HL-60 (cell line): ENCODE measurements at regions not wholly inside any gene's neighbourhood (a gene's known extent, or its start where the extent isn't known, plus 50 kb on each side); places are given as distances from the start of the nearest gene placed in this dataset.

ENCODE experiments used
- DNase-seq, 2 experiments: peaks; one replicate each; pipeline ENCODE4 v3.0.0-alpha.2; 2010 to 2020; ENCODE audit warnings: low read depth in 1 of 2, low spot score in 1 of 2
- H3K27ac ChIP-seq: fragments of 250-450 bp; sonication (Bioruptor Pico); replicated peaks from 2 replicates; pipeline ENCODE4 v1.5.1; 2020; ENCODE audit warnings: mild to moderate bottlenecking, moderate library complexity
- H3K27me3 ChIP-seq: fragments of 250-450 bp; sonication (Bioruptor Pico); 2 replicates; pipeline ENCODE4 v1.5.1; 2021; ENCODE audit warnings: mild to moderate bottlenecking, moderate library complexity; ENCODE audit not compliant: insufficient read depth, poor library complexity, severe bottlenecking
- H3K4me3 ChIP-seq: replicated peaks from 2 replicates; pipeline ENCODE4 v1.5.1; 2011; ENCODE audit warnings: mild to moderate bottlenecking, control low read depth, low read length; ENCODE audit not compliant: insufficient read depth
- CTCF ChIP-seq: IDR thresholded peaks from one replicate; pipeline ENCODE4 v1.5.1; 2011; ENCODE audit warnings: low read length, control low read depth, inconsistent platforms; ENCODE audit not compliant: insufficient read depth
- GABPA ChIP-seq: IDR thresholded peaks from 2 replicates; pipeline ENCODE4 v1.6.1; 2012; ENCODE audit warnings: low read depth
- POLR2AphosphoS5 ChIP-seq: IDR thresholded peaks from 2 replicates; pipeline ENCODE4 v1.6.1; 2012; ENCODE audit warnings: low read depth
- REST ChIP-seq: IDR thresholded peaks from 2 replicates; pipeline ENCODE4 v1.6.1; 2012; ENCODE audit warnings: low read depth; ENCODE audit not compliant: insufficient replicate concordance
- SPI1 ChIP-seq: IDR thresholded peaks from 2 replicates; pipeline ENCODE4 v1.6.1; 2012; ENCODE audit warnings: low read depth, mild to moderate bottlenecking, borderline replicate concordance

DNA sequence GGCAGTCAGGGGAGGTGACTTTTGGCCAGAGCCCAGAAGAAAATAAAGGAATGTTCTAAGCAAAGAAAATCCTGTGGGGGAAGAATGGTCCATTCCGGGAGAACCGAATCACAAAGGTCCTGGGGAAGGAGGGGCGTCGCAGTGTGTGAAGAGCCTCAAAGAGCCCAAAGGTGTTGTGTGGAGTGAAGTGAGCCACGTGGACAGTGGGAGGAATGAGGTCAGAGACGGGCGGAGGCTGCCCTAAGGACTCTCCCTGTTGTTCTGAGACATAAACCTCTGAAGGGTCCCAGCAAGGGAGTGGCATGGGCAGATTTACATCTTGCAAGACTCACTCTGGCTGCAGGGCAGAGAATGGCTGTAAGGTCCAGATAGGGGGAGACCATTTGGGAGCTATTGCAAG, 91.3 kb upstream of the SEC11C start:
- no peak for DNase-seq
- Histone ChIP-seq H3K27me3 (peaks cover 5% of the 10 kb centered on the region), H3K27ac (no peak overlapping the region), H3K4me3 (no peak overlapping the region)
- TF ChIP-seq SPI1 (no peak), CTCF (no peak), GABPA (no peak), REST (no peak), POLR2AphosphoS5 (no peak)

DNA sequence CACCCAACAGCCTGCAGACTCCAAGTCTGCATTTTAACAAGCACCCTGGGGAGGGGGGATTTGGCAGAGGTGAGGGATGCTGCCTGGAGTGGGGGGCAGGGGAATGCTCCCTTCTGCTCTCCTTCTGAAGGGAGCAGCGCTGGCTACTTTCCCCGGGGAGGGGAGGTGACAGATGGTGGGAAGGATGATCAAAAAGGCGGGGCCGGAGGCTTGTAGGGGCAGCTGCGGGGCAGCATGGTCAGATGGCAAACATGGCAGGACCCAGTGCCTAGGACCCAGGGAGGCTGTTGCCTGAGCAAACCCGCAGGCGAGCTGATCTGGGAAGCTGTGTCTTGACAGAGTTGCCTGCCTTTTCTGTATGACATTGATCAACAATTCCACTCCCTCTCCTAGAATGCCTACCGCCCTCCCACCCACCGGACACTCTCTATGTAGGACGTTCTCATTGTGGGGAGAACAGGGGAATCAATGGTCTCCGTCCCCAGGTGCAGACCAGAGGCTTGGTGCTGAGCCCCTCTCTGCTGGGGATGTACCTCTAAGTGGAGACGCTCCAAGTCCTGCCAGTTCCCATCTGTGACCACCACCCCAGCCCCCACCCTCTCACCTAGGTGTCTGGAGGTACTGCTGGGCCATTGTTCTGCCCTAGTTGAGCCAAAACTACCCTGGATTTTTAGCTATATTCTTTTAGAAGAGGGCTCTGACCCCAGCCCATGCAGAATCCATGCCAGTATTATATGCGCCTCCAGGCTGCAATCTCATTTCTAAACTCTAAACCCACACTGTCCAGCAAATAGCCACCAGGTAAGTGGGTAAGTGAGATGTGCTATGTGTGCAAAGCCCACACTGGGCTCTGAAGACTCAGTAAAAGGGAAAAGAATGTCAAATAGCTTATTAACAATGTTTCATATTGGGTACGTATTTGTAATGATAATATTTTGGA, 89.7 kb upstream of the SEC11C start:
- TF ChIP-seq GABPA (no peak), SPI1 (no peak), CTCF (no peak), POLR2AphosphoS5 (no peak), REST (no peak)
- Histone ChIP-seq H3K27ac (no peak overlapping the region), H3K27me3 (peaks cover 5% of the 10 kb centered on the region), H3K4me3 (no peak overlapping the region)
- DNase-seq = no peak

DNA sequence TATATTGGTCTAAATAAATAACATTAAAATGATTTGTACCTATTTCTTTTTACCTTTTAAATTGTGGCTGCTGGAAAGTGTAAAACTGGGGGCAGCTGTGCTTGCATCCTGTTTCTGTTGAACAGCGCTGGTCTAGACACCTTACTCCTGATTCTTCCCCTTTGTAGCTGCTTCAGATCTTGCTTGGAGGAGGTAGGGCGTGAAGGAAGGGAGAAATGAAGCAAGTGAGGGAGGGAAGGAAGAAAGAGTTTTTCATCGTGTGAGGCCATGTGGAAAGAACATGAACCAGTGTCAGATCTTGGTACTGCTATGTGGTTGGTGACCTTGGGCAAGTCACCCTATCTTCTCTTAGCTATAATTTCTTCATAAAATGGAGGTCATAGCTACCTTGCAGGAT, 89.0 kb upstream of the SEC11C start:
- no peak overlapping the region for H3K27ac ChIP-seq
- no peak for DNase-seq
- TF ChIP-seq POLR2AphosphoS5 = no peak
- no peak for TF ChIP-seq SPI1
- TF ChIP-seq CTCF = no peak
- TF ChIP-seq GABPA = no peak
- TF ChIP-seq REST = no peak

More for the DNA sequence above, 89.0 kb upstream of the SEC11C start:
- Histone ChIP-seq H3K4me3 (no peak overlapping the region), H3K27me3 (peaks cover 5% of the 10 kb centered on the region)
